ENCODE measurements at regions not wholly inside any gene's neighbourhood (a gene's known extent, or its start where the extent isn't known, plus 50 kb on each side); places are given as distances from the start of the nearest gene placed in this dataset.

DNA sequence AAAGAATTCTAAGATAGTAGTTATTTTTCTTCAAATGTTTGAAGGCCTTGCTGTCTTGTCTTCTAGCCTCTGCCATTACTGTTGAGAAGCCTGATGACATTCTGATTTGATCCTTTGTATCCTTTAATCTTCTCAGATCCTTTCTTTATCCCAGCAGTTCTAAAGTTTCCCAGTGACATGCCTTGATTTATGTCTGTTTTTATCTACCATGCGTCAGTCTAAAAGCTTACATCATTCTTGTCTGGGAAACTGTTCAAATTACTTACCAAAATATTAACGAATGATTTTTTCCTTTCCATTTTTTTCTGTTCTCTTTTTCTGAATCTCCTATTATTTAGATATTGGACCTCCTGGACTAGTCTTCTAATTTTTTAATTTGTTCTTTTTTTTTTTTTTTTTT is 78.3 kb upstream of the HELT start:
- Histone ChIP-seq H3K36me3 (no peaks in the 10 kb centered on the region), H3K27me3 (ENCODE audit: low read depth) (no peaks in the 10 kb centered on the region), H3K4me1 (no peaks in the 10 kb centered on the region), H3K27ac (no peak overlapping the region), H3K9me3 (no peaks in the 10 kb centered on the region), H3K4me3 (no peak overlapping the region)
- TF ChIP-seq, protein P1, sequence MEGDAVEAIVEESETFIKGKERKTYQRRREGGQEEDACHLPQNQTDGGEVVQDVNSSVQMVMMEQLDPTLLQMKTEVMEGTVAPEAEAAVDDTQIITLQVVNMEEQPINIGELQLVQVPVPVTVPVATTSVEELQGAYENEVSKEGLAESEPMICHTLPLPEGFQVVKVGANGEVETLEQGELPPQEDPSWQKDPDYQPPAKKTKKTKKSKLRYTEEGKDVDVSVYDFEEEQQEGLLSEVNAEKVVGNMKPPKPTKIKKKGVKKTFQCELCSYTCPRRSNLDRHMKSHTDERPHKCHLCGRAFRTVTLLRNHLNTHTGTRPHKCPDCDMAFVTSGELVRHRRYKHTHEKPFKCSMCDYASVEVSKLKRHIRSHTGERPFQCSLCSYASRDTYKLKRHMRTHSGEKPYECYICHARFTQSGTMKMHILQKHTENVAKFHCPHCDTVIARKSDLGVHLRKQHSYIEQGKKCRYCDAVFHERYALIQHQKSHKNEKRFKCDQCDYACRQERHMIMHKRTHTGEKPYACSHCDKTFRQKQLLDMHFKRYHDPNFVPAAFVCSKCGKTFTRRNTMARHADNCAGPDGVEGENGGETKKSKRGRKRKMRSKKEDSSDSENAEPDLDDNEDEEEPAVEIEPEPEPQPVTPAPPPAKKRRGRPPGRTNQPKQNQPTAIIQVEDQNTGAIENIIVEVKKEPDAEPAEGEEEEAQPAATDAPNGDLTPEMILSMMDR (IDR thresholded peaks at IDR 0.05): no peak
- intact Hi-C loops (cut with DNase I): no loop called here
- no peak for ATAC-seq
- no peak for DNase-seq

DNA sequence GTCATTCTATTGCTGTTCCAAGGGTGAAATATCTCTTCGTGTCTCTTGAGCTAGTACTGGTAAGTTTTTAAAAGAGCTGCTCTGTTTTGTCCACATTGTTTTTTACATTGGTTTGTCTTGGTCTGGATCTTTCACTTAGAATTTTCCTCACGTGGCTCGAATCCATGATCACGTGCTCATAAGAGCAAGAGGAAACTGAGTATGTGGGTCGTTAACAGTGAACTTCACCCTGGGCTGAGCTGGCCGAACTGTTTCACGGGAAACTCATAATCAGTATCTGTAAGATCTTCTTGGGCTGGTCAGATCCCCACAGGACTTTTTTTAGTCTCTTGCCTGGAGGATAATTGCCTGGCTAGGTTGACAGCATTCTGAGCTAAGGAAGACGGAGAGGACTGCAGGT is 77.8 kb upstream of the HELT start:
- Histone ChIP-seq H3K27ac (no peak overlapping the region), H3K27me3 (ENCODE audit: low read depth) (no peaks in the 10 kb centered on the region), H3K36me3 (no peaks in the 10 kb centered on the region), H3K9me3 (no peaks in the 10 kb centered on the region), H3K4me3 (no peak overlapping the region), H3K4me1 (no peaks in the 10 kb centered on the region)
- DNase-seq (no peak), ATAC-seq (no peak)
- intact Hi-C loops (cut with DNase I): no loop called here
- TF ChIP-seq, protein P1 (IDR thresholded peaks at IDR 0.05): no peak

DNA sequence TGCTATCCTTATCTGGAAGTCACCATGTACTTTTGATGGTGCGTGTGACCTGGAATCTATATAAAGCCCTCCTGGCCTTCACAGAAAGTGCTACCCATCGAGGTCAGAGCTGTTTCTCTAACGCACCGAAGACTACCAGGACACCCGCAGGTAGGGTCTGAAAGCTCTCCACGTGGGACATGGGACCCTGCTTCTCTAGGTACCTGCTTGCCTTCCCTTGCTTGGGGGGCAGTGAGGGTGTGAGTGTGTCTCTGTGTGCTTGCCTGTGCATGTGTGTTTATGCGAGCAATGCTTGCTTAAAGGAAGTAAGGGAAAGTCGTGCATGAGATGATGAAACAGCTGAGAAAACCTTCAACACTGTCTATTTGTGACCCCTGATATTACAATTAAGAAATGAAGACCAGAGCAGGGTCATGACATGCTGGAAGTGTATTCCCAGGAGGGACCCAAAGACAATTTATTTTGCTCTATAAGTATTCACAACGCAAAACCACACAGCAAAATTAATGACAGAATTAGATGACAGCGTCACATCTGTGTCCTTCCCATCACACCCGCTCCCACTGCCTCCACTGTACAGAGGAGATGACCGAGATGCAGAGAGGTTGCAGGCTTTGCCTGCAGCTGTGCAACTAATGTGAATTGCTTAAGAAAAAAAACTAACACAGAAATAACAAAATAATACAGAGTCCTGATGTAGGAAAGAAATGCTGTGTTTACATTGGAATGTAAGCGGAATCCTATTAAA is 76.4 kb upstream of the HELT start:
- ATAC-seq (no peak), DNase-seq (no peak)
- TF ChIP-seq, protein P1 (IDR thresholded peaks at IDR 0.05): no peak
- Histone ChIP-seq H3K9me3 (no peaks in the 10 kb centered on the region), H3K4me3 (no peak overlapping the region), H3K36me3 (no peaks in the 10 kb centered on the region), H3K27me3 (ENCODE audit: low read depth) (no peaks in the 10 kb centered on the region), H3K27ac (no peak overlapping the region), H3K4me1 (no peaks in the 10 kb centered on the region)
- intact Hi-C loops (cut with DNase I): no loop called here

DNA sequence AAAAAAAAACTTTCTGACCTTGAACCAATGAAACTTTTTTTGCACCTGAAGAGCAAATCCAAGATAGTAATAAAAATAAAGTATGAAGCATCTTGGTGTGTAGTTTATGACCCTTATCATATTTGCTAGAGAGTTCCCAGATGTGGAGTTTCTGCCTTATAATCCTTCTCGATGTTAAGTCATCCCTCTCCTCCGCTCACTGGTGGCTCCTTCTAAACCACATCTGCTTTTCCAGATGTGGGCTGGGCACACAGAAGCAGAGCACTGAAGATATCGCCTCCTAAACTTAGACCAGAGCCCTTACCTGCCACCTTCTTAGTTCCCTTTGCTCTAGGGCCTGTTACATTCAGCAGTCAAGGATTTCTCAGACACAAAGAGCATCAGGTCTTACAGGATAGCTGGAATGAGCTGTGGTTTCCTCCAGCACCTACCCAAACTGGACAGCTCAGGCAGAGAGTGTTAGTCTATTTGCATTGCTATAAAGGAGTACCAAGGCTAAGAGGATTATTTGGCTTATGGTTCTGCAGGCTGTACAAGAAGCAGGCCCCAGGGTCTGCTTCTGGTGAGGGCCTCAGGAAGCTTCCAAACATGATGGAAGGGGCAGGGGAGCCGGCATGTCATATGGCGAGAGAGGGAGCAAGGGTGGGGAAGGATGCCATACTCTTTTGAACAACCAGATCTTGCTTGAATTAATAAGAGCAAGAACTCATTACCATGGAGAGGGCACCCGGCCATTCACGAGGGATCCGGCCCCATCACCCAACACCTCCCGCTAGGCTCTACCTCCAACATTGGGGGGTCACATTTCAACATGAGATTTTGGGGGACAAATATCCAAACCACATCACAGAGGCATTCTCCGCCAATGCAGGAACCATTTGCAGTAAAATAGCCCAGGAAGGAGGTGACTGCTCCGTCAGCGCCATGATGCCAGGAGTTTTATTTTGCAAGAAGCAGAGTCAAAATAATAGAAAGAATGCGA is 75.6 kb upstream of the HELT start:
- TF ChIP-seq, protein P1 (IDR thresholded peaks at IDR 0.05): no peak
- H3K9me3 ChIP-seq: no peaks in the 10 kb centered on the region
- H3K36me3 ChIP-seq: no peaks in the 10 kb centered on the region
- intact Hi-C loops (cut with DNase I): no loop called here
- DNase-seq (no peak), ATAC-seq (no peak)
- H3K27ac ChIP-seq: no peak overlapping the region
- H3K4me1 ChIP-seq: no peaks in the 10 kb centered on the region
- H3K27me3 ChIP-seq (ENCODE audit: low read depth): no peaks in the 10 kb centered on the region
- no peak overlapping the region for H3K4me3 ChIP-seq

DNA sequence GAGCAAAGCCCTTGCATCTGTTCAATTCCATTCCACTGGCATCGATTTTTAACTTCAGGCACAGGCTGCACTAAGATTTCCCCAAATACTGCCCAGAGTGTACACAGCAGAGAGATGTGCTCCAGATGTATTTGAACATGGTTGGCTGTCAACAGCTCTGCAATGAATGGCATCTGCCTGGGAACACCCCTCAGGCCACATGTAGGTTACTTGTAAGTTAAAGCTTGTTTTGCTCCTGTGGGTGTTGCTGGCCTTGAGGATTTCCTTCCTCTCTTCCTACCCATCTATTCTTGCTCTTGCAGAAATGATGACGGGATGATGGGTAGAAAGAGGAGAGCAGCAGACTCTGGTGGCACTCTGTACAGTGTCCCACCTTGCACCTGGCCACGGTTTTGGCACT is 69.3 kb upstream of the HELT start:
- H3K27me3 ChIP-seq (ENCODE audit: low read depth): no peaks in the 10 kb centered on the region
- TF ChIP-seq, protein P1 (IDR thresholded peaks at IDR 0.05): no peak
- H3K36me3 ChIP-seq: no peaks in the 10 kb centered on the region
- no peaks in the 10 kb centered on the region for H3K4me1 ChIP-seq
- ATAC-seq: no peak
- DNase-seq: no peak
- no peak overlapping the region for H3K4me3 ChIP-seq
- H3K9me3 ChIP-seq: no peaks in the 10 kb centered on the region
- no peak overlapping the region for H3K27ac ChIP-seq
- intact Hi-C loops (cut with DNase I): no loop called here

All from lower lobe of right lung (tissue), 2 donors.